ENCODE measurements at regions not wholly inside any gene's neighbourhood (a gene's known extent, or its start where the extent isn't known, plus 50 kb on each side); places are given as distances from the start of the nearest gene placed in this dataset.

DNA sequence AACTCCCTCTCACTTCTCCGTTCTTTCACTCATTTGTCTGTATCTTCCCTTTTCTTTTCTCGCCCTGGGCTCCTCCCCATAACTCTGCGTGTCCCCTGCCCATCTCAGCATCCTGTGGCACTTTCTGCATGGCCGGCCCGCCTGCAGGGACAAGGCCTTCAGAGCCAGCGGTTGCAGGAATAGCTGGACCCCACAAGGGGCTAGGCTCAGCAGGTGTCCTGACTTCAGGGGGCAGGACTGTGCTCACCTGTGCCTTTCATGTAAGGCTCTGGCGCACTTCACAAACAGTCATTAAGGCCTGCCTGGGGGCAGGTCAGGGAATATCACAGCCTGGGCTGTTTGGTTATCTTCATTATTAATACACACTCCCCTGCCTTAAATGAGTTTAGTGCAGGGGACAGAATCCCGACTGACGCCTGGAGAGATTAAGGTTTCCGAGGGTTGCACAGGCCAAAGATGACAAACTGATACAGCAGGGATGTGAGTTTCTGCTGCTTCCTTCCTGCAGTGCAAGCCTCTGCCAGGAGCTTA lies 768.8 kb upstream of the TBX3 start:
- peak overlapping the region; percentile 46; the same call in 1 of the 2 replicates for H3K4me2 ChIP-seq (ENCODE audit: low read length)
- peaks cover 5% of the 10 kb centered on the region; the same call in 1 of the 2 replicates for H3K27me3 ChIP-seq (ENCODE audit: insufficient read depth, low read length)
- no peaks in the 10 kb centered on the region for H3K79me2 ChIP-seq (ENCODE audit: insufficient read depth, low read length)
- no peak overlapping the region for H3K4me3 ChIP-seq (replicated peaks in 1 of 2; ENCODE audit: low read depth in 1 of 2, low read length in 2 of 2)
- H3K9me2 ChIP-seq (ENCODE audit: insufficient read depth), result no peaks in the 10 kb centered on the region
- H3K27ac ChIP-seq (ENCODE audit: low read depth, low read length), result no peak overlapping the region
- H3K9me3 ChIP-seq (ENCODE audit: control insufficient read depth in 1 of 2, insufficient read depth in 1 of 2, low read depth in 1 of 2, low read length in 2 of 2), result no peaks in the 10 kb centered on the region
- no peaks in the 10 kb centered on the region for H3K36me3 ChIP-seq (ENCODE audit: control insufficient read depth in 1 of 2, insufficient read depth in 2 of 2, low read length in 2 of 2)
- H3K9ac ChIP-seq (ENCODE audit: low read length), result no peak overlapping the region
- no peak overlapping the region for H2AFZ ChIP-seq (ENCODE audit: low read depth, low read length, poor library complexity, severe bottlenecking)
- H3K4me1 ChIP-seq (ENCODE audit: control insufficient read depth in 1 of 2, insufficient read depth in 2 of 2, low read length in 2 of 2), result peaks cover 16 to 19% of the 10 kb centered on the region in 2 experiments; a peak in 3 of 4 replicates
- no peak for ATAC-seq
- ChIA-PET RAD21 (ENCODE audit: low non-redundant PET in 1 of 2, low total read pairs in 2 of 2, uncharacterized antibody in 2 of 2, unreplicated experiment in 2 of 2) (no interaction called here), CTCF (no interaction called here), POLR2A (no interaction called here)
- H4K20me1 ChIP-seq (ENCODE audit: insufficient read depth), result no peaks in the 10 kb centered on the region
- no peak for TF ChIP-seq CBX3 (IDR thresholded peaks at IDR 0.05; ENCODE audit: low read depth)
- TF ChIP-seq CEBPB (IDR thresholded peaks at IDR 0.05; ENCODE audit: low read depth), result no peak
- no peak for TF ChIP-seq JUND (IDR thresholded peaks at IDR 0.05)
- TF ChIP-seq FOSL1 (IDR thresholded peaks at IDR 0.05; ENCODE audit: low read depth), result no peak
- TF ChIP-seq, protein P1, sequence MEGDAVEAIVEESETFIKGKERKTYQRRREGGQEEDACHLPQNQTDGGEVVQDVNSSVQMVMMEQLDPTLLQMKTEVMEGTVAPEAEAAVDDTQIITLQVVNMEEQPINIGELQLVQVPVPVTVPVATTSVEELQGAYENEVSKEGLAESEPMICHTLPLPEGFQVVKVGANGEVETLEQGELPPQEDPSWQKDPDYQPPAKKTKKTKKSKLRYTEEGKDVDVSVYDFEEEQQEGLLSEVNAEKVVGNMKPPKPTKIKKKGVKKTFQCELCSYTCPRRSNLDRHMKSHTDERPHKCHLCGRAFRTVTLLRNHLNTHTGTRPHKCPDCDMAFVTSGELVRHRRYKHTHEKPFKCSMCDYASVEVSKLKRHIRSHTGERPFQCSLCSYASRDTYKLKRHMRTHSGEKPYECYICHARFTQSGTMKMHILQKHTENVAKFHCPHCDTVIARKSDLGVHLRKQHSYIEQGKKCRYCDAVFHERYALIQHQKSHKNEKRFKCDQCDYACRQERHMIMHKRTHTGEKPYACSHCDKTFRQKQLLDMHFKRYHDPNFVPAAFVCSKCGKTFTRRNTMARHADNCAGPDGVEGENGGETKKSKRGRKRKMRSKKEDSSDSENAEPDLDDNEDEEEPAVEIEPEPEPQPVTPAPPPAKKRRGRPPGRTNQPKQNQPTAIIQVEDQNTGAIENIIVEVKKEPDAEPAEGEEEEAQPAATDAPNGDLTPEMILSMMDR (IDR thresholded peaks at IDR 0.05 in 2 of 3, conservative IDR thresholded peaks at IDR 0.05 in 1 of 3; ENCODE audit: borderline replicate concordance in 1 of 3, insufficient read depth in 1 of 3, low read depth in 2 of 3, low read length in 2 of 3), result no peak
- TF ChIP-seq EZH2phosphoT487 (IDR thresholded peaks at IDR 0.05; ENCODE audit: borderline replicate concordance), result no peak
- TF ChIP-seq, protein P2, sequence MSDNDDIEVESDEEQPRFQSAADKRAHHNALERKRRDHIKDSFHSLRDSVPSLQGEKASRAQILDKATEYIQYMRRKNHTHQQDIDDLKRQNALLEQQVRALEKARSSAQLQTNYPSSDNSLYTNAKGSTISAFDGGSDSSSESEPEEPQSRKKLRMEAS (IDR thresholded peaks at IDR 0.05), result no peak
- TF ChIP-seq, protein P3, sequence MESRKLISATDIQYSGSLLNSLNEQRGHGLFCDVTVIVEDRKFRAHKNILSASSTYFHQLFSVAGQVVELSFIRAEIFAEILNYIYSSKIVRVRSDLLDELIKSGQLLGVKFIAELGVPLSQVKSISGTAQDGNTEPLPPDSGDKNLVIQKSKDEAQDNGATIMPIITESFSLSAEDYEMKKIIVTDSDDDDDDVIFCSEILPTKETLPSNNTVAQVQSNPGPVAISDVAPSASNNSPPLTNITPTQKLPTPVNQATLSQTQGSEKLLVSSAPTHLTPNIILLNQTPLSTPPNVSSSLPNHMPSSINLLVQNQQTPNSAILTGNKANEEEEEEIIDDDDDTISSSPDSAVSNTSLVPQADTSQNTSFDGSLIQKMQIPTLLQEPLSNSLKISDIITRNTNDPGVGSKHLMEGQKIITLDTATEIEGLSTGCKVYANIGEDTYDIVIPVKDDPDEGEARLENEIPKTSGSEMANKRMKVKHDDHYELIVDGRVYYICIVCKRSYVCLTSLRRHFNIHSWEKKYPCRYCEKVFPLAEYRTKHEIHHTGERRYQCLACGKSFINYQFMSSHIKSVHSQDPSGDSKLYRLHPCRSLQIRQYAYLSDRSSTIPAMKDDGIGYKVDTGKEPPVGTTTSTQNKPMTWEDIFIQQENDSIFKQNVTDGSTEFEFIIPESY (IDR thresholded peaks at IDR 0.05; ENCODE audit: extremely low read depth, insufficient replicate concordance, low read length), result no peak
- TF ChIP-seq SIN3A (IDR thresholded peaks at IDR 0.05; ENCODE audit: low read depth), result no peak
- no peak for TF ChIP-seq ZFX (IDR thresholded peaks at IDR 0.05)
- TF ChIP-seq POLR2A (IDR thresholded peaks at IDR 0.05; ENCODE audit: borderline replicate concordance, extremely low read depth, insufficient read depth, insufficient read length), result no peak
- TF ChIP-seq RAD21 (IDR thresholded peaks at IDR 0.05; ENCODE audit: low read depth), result no peak
- TF ChIP-seq, protein P4, sequence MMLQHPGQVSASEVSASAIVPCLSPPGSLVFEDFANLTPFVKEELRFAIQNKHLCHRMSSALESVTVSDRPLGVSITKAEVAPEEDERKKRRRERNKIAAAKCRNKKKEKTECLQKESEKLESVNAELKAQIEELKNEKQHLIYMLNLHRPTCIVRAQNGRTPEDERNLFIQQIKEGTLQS (IDR thresholded peaks at IDR 0.05), result no peak
- no peak for TF ChIP-seq EZH2 (IDR thresholded peaks at IDR 0.05)
- no peak for DNase-seq (ENCODE audit: low read depth, low spot score)
- intact Hi-C loops (cut with micrococcal nuclease), result no loop called here
- BruUV-seq (replicated peaks), result no TSS peak

Measured in HCT116 (cell line).